ENCODE measurements at regions not wholly inside any gene's neighbourhood (a gene's known extent, or its start where the extent isn't known, plus 50 kb on each side); places are given as distances from the start of the nearest gene placed in this dataset.

DNA sequence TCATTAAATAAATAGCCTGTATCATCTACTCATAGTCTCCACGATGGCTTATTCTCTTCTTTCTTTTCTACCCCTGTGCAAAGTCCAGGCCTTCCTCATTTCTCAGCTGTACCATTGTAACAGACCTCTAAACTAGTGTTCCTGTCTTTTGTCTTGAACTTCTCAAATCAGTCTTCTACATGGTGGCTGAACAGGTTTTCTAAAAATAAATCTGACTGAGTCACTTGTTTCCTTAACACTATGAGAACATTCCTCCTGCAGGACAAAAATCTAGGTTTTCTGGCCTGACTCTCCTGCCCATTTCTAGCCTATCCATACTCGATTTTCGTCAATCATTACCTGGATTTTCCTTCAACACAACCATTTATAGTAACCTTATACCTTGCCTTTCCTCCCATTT lies 1080.8 kb upstream of the TENM4 start:
- no peak for DNase-seq (ENCODE audit: low read depth)
- Histone ChIP-seq H3K36me3 (ENCODE audit: control insufficient read depth, insufficient read depth, low read length) (no peaks in the 10 kb centered on the region), H3K4me3 (ENCODE audit: low read depth, low read length) (no peak overlapping the region), H3K27me3 (ENCODE audit: control insufficient read depth, insufficient read depth, low read length) (no peaks in the 10 kb centered on the region)
- ChIA-PET CTCF (no interaction called here), POLR2A (no interaction called here)
- no peak for TF ChIP-seq CTCF (IDR thresholded peaks at IDR 0.05; ENCODE audit: insufficient read depth, low read depth, low read length)

- POLR2A ChIA-PET: no interaction called here
- CTCF ChIA-PET: no interaction called here
- no peak for DNase-seq (ENCODE audit: low read depth)
- TF ChIP-seq CTCF (IDR thresholded peaks at IDR 0.05; ENCODE audit: insufficient read depth, low read depth, low read length): no peak
- Histone ChIP-seq H3K4me3 (ENCODE audit: low read depth, low read length) (no peak overlapping the region), H3K27me3 (ENCODE audit: control insufficient read depth, insufficient read depth, low read length) (no peaks in the 10 kb centered on the region), H3K36me3 (ENCODE audit: control insufficient read depth, insufficient read depth, low read length) (no peaks in the 10 kb centered on the region)
Observed at GRCh38 chr11:80520507-80520887, 1079.7 kb upstream of the TENM4 start.

DNA sequence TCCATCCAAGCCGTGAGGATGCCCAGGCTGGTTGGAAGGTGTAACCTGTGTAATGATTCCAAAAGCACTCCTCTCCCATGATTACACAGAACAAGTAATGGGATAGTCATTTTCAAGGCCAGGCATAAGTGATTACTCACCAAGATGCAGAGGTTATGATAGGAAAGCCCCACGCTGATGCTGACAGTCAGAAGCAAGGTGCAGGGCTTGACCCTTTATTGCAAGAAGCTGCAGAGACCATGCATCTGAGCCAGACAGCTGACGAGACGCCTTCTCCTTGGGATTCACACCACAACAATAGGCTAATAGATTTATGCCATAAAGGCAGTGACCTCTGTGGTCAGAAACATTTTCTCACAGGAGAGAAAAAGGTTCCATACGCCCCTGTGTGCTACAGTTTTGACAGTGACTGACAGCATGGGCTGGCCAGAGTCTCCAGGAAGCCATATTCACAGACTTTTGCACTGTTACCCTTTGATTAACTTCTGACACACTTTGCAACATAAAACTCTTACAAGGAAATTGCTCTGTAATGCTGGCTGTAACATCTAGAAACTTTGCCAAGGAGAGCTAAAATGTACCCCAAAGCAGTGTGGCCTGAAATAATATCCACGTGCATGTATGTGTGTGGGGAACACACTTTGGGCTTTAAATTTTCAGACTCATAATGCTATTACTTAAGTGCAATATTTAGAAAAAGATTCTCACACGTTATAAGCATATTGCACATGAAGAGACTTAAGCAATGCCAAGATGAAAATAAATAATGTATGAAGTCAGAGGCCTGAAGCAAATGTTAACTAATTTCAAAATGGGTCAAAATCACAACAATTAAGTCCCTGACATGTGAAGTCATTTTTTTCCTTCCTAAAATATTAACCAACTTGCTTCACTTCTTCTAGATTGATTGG lies 1079.0 kb upstream of the TENM4 start:
- no peaks in the 10 kb centered on the region for H3K27me3 ChIP-seq (ENCODE audit: control insufficient read depth, insufficient read depth, low read length)
- no peaks in the 10 kb centered on the region for H3K36me3 ChIP-seq (ENCODE audit: control insufficient read depth, insufficient read depth, low read length)
- ChIA-PET POLR2A (no interaction called here), CTCF (interaction anchor here (0.6 kb wide), 1 partner anchor 14 kb away, joined by 4 read pairs; no protein-coding TSS in a partner anchor)
- DNase-seq (ENCODE audit: low read depth): no peak
- no peak overlapping the region for H3K4me3 ChIP-seq (ENCODE audit: low read depth, low read length)
- TF ChIP-seq CTCF (IDR thresholded peaks at IDR 0.05; ENCODE audit: insufficient read depth, low read depth, low read length): no peak

GRCh38 chr11:80517701-80518100 lies 1076.9 kb upstream of the TENM4 start:
- ChIA-PET CTCF (no interaction called here), POLR2A (no interaction called here)
- Histone ChIP-seq H3K36me3 (ENCODE audit: control insufficient read depth, insufficient read depth, low read length) (no peaks in the 10 kb centered on the region), H3K27me3 (ENCODE audit: control insufficient read depth, insufficient read depth, low read length) (no peaks in the 10 kb centered on the region), H3K4me3 (ENCODE audit: low read depth, low read length) (no peak overlapping the region)
- no peak for TF ChIP-seq CTCF (IDR thresholded peaks at IDR 0.05; ENCODE audit: insufficient read depth, low read depth, low read length)
- DNase-seq (ENCODE audit: low read depth): no peak

- ChIA-PET CTCF (no interaction called here), POLR2A (no interaction called here)
- no peak for DNase-seq (ENCODE audit: low read depth)
- Histone ChIP-seq H3K27me3 (ENCODE audit: control insufficient read depth, insufficient read depth, low read length) (no peaks in the 10 kb centered on the region), H3K4me3 (ENCODE audit: low read depth, low read length) (no peak overlapping the region), H3K36me3 (ENCODE audit: control insufficient read depth, insufficient read depth, low read length) (no peaks in the 10 kb centered on the region)
- no peak for TF ChIP-seq CTCF (IDR thresholded peaks at IDR 0.05; ENCODE audit: insufficient read depth, low read depth, low read length)
Observed at GRCh38 chr11:80515097-80515496, 1074.3 kb upstream of the TENM4 start.
